GM12874 (cell line): ENCODE measurements at regions not wholly inside any gene's neighbourhood (a gene's known extent, or its start where the extent isn't known, plus 50 kb on each side); places are given as distances from the start of the nearest gene placed in this dataset.

Source experiments
- CTCF ChIP-seq: IDR thresholded peaks from 2 replicates; pipeline ENCODE4 v1.5.1; 2011; ENCODE audit warnings: low read depth, mild to moderate bottlenecking, control low read depth, low read length, moderate library complexity; ENCODE audit not compliant: insufficient read depth

- no peak for TF ChIP-seq CTCF
Observed at GRCh38 chr2:220935789-220936321, 636.2 kb downstream of the EPHA4 start.

- no peak for TF ChIP-seq CTCF
Observed at GRCh38 chr2:220936641-220937197, 635.4 kb downstream of the EPHA4 start.

GRCh38 chr2:220937245-220937644 lies 634.9 kb downstream of the EPHA4 start:
- TF ChIP-seq CTCF, result no peak

- TF ChIP-seq CTCF, result no peak
Observed at GRCh38 chr2:220940646-220941045, 631.5 kb downstream of the EPHA4 start.

- TF ChIP-seq CTCF, result no peak
Observed at GRCh38 chr2:220941683-220942082, 630.4 kb downstream of the EPHA4 start.

GRCh38 chr2:220946552-220946951 lies 625.6 kb downstream of the EPHA4 start:
- TF ChIP-seq CTCF, result no peak

GRCh38 chr2:220948579-220948978 lies 623.5 kb downstream of the EPHA4 start:
- no peak for TF ChIP-seq CTCF
